Left lobe of liver (tissue), 2 donors: ENCODE measurements at regions not wholly inside any gene's neighbourhood (a gene's known extent, or its start where the extent isn't known, plus 50 kb on each side); places are given as distances from the start of the nearest gene placed in this dataset.

ENCODE experiments used
- ATAC-seq: fragments of 200-7000 bp; cut with Tn5 transposase; one replicate; pipeline ENCODE4 v1.9.1; 2020; ENCODE audit warnings: mild to moderate bottlenecking, moderate library complexity
- DNase-seq: peaks from one replicate; pipeline ENCODE4 v3.0.0-alpha.2; 2020; ENCODE audit warnings: low spot score
- donor health status: DM: no; HTN: no; CAD: no; lungs with moderate emphysema.
- donor health status: DM: no; HTN: yes; CAD: no.

DNA sequence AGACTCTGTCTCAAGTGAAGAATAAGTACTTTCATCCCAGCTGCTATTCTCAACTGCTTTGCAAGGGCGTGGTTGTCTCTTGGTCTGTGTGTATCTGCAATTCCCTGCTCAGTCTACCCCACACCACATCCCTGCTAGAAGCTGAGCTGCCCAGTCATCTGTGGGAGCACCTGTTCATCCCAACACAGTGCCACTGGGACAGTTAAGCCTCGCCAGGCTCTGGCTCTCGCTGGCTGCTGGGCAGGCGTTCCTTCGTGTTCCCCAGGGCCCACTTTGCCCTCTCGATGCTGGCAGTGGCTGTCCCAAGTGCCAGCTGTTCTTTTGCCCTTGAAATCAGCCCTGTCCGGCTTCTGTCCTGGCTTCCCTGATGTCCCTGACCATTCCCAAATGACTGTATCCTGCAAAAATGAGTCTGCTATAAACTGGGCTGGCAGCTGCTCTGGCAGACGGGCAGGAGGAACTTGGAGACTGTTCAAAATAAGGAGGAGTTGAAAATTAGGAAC lies 91.6 kb upstream of the KLHL25 start:
- ATAC-seq (no peak), DNase-seq (no peak)

DNA sequence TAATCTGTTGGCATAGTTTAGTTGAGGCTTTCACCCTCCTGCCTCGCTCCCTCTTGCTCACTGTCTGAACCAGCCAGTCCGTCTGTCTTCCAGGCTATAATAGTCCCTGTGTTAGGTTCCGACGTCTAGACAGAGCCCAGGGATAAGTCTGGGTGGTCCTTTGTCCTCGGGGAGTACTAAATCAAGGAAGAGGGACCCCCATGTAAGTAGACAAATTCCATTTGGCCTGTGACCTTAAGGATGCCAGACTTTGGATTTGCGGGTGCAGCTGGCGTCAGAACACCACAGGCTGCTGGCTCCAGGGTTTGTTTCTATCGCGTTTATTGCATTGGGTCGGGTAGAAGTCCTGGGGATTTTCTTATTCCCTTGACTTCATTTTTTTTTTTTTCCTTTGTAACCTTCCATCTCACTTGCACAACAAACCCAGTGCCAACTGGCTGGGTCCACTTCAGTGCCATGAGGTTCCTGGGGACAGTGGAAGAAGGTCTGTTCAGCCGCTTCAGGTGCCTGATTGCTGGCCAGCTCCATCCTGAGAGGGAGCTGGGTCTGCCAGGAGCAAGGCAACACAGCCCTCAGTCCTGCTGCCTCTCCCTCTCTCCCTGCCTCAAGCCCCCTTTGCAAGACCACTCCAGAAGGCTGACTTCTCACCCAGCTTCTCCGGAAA lies 95.4 kb upstream of the KLHL25 start:
- DNase-seq (no peak), ATAC-seq (no peak)

DNA sequence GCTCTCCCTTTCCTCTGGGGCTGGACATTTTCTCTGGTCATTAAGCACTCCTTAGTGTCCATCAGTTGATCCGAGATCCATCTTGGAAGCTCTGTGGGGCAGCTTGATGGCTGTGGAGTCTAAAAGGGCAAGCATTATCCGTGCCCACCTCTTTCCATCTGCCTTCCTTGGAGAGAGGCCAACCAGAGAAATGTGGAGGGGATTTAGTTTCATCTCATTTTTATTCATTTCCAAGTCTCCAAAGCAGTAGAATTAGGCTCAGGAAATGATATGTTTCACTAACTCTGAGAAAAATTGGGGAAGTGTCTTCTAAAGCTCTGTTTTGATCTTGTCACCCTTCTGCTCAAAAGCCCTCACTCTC lies 95.9 kb upstream of the KLHL25 start:
- DNase-seq (no peak), ATAC-seq (no peak)

DNA sequence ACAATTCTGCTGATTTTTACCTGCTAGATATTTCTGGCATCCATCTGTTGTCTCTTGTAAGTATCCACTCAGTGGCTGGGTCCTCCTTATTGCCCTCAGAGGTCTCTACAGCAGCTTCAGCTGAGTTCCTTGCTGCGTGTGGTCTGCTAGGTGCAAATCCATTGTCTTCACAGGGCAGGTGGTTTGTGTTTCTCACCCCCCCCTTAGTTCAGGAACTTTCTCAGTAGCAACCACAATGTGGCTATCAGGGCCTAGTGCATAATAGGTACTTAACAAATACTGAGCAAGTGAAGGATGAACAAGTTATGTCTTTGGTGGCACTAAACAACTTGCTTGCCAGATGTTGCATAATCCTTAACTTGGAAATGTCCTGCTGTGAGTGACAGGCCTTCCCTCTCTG lies 96.7 kb upstream of the KLHL25 start:
- no peak for DNase-seq
- ATAC-seq: no peak

DNA sequence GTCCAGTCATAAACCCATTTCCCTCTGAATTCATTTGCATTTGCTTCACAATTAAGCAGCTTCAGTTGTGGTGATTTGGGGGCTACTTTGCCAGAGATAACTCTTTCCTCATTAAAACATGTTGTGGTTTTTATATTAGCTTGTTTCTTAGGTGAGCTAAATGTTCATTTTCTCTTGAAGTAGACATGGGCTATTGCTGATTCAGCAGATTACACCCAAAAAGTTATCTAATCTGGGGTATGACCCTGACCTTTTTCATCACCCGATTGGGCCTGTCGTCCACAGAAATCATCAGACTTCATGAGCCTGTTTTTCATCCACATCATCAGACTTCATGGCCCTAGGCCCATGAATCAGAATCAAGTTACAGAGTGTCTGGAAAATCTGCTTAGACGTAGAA lies 97.5 kb upstream of the KLHL25 start:
- no peak for ATAC-seq

DNA sequence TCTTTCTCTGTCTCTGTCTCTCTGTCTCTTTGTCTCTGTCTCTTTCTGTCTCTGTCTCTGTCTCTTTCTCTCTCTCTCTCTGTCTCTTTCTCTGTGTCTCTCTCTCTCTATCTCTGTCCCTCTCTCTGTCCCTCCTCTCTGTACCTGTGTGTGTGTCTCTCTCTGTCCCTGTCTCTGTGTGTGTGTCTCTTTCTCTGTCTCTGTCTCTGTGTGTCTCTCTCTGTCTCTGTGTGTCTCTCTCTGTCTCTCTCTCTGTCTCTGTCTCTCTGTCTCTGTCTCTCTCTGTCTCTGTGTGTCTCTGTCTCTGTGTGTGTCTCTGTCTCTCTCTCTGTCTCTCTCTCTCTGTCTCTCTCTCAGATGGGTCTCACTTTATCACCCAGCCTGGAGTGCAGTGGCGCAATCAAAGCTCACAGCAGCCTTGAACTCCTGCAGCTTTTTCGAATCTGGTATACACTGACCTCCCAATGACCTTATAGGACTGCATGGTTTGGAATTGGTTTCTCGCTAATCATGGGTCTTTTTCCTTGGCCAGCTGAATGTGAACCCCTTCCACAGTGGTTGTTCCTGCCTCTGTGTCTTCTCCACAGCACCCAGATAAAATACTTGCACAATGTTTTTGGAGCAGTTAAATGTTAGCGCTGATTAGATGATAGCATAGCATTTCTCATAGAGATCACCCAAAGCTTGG lies 102.6 kb upstream of the KLHL25 start:
- DNase-seq (no peak), ATAC-seq (peak; percentile 42)

More for the DNA sequence above, 97.5 kb upstream of the KLHL25 start:
- DNase-seq: no peak

DNA sequence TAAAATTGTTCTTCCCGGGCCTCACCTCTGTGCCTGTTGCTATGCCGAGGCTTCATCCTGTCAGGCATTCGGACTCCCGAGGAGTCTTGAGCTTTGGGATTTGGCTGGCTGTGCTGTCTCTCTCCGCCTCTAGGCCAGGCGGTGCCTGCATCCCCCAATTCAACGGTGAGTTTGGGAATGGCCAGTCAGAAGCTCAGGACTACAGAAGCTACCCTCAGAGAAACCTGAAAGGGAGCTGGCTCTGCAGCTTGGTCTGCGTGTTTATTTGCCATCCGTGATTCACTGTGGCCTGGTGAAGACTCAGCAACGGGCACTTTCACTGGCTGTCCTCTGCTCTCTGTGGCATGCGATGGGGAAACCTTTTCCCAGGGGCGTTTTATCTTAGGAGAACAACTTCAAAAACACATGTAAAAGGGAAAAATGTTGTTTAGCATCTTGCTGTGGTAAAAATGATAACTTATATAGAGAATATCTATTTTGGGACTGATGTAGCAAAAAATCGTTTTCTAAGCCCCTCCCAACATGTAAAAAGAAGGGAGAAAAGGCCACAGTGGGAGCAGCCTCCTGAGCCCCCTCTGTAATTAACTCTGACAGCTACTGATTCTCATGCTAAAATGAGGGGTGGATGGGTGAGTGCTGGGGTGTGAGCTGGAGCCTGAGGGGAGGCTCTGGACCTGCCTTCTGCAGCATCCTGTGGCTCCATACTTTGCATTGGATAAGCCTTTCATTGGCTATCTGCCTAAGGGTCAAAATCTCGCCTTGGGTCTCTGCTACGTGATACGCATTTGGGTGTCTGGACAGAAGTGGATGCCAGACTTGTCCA lies 103.4 kb upstream of the KLHL25 start:
- ATAC-seq (no peak), DNase-seq (no peak)

DNA sequence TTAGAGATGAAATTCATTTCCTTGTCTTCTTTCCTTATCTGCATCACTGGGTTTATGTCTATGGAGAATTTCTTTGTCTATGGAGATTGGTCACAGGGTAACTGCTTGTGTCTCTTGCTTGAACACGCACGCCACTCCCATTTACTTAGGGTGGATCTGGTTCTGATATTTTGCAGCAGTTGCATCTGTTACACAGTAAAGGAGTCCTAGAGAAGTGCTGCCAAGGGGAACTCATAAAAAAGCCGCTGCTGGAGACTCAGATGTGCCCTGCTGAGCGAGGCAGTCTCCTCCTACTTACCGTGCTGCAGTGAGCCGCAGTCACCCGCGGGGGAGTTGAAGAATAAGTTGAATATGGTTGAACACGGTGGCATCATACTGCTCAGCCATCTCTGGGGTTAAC lies 105.2 kb upstream of the KLHL25 start:
- no peak for DNase-seq
- ATAC-seq: no peak

DNA sequence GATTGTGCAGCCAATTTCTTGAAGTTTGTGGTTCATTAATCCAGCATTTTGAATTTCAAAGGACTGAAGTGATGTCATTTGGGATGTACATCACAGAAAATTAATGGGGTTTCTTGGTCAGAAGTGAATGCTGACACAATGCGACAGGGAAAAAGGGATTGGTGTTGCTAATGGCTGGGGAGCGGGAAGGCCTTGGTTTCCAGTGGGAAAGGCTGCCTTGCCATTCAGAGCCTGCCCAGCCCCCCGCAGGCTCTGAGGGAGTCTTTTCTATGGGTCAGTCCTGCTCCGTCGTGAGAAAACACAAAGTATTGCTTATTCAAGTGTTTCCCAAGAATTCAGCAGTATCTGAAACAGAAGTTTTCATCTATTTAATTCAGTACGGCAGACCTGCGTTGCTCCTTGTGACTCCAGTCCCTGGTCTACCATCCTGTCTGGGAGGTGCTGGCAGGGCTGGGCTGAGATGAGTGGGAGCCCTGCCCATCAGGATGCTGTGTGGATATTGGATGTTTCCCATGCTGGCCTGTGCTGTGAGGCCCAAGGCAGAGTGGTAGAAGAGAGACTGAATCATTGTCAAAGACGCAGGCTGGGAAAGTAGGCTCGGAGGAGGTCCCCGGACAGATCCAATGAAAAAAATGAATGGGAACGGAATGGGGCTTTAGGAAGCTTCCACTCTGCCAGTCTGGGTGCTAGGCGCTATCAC lies 111.2 kb upstream of the KLHL25 start:
- DNase-seq (no peak), ATAC-seq (no peak)

DNA sequence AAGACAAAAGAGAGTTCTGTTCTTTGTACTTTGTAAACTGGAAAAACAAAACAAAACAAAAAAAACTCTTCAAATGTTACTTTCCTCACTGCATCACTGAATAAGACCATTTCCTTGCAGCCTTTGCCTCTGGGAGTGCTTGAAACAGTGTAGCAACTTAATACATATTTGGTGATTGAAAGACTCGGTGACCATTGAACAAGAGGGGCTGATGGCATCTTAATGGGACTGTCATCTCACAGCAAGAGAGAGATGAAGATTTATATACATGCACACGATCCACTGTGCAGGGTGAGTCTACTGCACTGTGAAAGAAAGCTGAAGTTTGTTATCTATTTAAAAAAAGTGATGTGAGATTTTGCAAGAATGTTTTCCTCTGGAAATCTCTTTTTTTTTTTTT lies 111.9 kb upstream of the KLHL25 start:
- ATAC-seq: no peak
- DNase-seq: no peak

DNA sequence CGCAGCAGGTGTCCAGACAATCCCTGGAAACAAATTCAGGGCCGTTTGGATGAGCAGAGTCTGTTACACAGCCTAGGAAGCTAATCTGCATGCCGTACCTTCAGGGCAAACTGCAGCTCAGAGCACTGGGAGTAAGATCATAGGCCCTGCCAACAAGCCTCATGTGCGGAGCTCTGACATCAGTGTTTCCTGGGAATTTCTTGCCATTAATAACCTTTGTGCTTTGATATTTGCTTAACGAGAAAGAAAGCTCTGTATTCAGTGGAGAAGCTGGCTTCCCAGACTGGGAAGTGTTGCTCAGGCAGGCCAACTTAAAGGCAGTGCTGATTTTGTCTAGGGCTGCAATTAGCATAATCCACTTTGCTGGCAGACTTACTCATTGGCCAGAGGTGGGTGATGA lies 116.1 kb upstream of the KLHL25 start:
- DNase-seq (no peak), ATAC-seq (peak; percentile 37)

DNA sequence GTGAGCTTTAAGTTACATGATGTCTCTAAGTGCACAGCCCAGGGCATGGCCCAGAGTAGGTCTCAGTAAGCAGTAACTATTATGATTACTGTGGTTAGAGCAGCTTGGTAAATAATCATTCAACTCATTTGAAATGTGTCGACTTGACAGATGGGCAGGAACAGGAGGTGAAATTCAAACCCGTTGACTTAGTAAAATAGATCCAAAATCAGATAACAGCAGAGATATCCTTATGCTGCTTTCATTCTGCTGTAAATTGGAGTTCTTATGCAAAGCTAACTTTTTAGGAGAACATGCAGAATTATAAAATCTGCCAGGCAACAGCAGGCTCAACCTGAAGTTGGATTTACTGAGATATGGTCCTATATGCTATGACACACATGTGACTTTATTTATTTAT lies 118.7 kb upstream of the KLHL25 start:
- no peak for DNase-seq

DNA sequence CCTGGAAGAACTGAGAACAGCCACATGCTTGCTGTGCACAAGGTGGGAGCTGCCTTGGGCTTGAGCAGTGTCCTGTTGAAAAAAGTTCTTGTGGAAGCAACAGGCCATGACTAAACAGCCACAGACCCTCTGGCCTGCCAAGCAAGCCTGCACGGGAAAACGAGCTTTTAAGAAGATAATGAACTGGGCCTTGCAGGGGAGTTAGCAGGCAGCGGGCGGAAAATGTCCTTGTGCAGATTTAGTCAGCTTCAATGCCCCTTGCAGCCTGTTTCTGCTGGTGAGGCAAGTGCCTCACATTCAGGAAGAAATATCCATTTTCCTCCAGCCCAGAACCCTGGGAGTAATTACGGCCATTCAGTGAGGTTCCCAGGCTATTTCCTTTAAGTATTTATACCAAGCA lies 126.2 kb upstream of the KLHL25 start:
- no peak for ATAC-seq
- DNase-seq: no peak

More for the DNA sequence above, 118.7 kb upstream of the KLHL25 start:
- ATAC-seq: no peak

DNA sequence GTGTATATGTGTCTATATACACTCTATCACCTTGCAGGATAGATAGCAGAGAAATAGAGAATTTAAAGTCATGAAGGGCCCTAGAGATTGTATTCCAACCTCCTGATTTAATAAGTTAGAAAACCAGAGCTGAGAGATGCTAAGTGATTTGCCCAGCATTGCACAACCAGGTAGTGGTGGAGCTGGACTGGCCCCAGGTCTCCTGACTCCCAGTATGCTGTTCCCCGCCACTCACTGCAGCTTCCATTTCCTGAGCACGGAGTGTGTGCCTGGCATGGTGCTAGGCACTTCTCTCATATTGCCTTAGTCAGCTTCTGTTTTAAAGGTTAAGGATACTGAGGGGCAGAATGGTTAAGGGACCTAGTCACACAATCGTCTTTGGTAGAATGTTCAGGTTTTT lies 129.4 kb upstream of the KLHL25 start:
- no peak for ATAC-seq

DNA sequence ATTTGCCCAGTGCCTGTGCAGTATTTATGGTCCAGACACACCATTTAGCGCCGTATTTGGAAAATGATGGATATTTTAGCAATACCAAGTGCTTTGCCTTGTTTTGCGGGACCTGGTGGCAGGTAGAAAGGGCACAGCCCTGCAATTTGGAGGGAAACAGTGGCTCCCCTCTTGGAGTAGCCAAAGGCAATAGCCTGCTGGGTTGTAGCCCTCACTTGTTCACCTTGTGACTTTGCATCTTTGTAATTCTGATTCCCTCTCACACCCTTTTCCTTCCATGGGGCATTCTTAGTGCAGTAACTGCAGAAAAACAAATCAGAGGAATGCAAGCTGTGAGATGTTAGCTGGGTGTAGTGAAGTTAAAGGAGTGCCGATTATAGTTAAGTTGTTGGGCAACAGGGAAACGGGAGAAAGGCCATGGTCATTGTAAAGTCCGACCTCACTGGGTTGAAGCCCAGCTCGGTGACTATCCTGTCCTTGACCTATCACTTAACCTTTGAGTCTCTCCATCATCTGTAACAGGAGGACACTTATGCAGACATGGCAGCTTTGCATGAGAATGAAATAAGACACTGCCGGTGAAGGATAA lies 131.0 kb upstream of the KLHL25 start:
- DNase-seq: no peak
- no peak for ATAC-seq

More for the DNA sequence above, 129.4 kb upstream of the KLHL25 start:
- no peak for DNase-seq

DNA sequence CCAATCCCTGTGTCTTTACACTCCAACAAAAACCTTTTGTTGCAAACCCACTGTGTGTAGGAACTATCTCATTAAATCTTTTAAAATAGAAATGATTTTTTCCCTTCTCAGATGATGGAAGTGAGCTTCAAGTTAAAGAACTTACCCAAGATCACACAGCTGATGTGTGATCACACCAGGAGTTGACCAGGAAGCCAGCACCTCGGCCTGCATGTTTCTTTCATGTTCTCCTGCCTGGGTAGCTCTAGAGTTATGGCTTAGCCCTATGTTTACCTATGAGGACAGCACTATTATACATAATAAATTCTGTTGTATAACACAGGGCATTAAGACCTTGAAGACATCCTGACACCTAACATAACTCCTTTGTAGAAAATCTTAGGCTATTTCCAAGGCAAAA lies 132.1 kb upstream of the KLHL25 start:
- DNase-seq (no peak), ATAC-seq (no peak)

DNA sequence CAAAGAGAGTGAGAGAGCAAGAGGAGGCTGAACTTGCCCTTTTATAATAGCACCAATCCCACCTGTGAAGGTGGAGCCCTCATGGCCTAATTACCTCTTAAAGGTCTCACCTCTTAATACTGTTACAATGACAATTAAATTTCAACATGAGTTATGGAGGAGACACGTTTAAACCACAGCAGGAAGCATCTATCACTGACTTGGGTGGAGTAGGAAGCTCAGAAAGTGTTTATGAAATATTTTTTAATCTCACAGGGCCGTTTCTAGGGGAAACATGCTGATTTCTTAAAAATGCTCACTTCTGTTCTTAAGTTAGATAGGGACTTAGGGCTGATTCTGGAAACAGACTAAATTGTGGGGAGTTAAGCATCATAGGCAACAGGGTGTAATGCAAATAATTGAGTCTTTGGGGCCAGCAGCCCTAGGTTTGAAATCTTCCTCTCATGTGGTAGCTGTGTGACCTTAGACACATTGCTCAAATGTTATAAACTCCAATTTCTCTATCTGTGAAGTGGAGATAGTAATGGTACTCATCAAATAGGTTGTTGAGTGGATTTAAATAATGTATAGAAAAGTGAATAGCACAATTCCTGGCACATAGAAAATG lies 133.3 kb upstream of the KLHL25 start:
- ATAC-seq (no peak), DNase-seq (no peak)

DNA sequence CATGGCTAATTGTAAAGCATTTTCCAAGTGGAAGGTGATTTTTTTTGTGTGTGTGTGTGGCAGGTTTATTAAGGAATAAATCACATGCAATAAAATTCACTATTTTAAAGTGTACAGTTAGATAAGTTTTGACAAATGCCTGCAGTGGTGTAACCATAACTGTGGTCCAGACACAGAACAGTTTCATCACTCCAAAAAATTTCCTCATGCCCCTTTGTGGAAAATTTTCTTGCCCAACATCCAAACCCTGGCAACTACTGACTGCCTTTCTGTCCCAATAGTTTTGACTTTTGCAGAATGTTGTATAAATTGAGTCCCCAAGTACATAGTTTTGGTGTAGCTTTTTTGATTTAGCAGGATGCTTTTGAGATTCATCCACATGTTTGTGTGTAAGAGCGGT lies 135.1 kb upstream of the KLHL25 start:
- DNase-seq (no peak), ATAC-seq (no peak)

DNA sequence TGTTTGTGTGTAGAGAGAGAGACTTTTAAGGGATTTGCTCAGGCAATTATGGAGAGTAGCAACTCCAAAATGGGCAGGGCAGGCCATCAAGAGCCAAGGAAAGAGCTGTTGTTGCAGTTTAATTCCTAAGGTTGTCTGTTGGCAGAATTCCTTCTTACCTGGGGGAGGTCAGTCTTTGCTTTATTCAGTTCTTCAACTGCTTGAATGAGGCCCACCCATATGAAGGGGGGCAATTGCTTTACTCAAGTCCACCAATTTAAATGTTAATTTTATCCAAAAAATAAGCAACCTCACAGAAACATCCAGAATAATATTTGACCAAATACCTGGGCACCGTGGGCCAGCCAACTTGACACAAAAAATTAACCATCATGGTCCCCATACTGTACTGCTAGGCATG lies 137.7 kb upstream of the KLHL25 start:
- ATAC-seq: no peak
- DNase-seq: no peak

DNA sequence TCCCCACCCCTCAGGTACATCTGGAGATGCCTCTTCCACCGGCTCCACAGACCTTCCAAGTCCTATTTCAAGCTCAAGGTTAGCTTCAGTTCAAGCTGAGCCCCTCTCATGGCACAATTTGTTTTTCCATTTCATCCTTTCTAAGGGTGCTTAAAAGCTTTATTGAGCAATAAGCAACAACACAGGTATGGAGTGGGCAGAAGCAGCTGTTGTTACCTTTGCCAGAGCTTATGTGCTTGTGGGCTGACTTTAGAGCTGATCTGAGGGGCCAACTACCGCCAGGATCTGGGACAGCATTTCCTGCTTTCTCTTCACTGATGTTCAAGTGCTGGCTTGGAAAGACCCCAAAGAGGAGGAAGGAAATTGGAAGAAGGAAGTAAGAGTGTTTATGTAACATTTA lies 140.0 kb upstream of the KLHL25 start:
- ATAC-seq: no peak

DNA sequence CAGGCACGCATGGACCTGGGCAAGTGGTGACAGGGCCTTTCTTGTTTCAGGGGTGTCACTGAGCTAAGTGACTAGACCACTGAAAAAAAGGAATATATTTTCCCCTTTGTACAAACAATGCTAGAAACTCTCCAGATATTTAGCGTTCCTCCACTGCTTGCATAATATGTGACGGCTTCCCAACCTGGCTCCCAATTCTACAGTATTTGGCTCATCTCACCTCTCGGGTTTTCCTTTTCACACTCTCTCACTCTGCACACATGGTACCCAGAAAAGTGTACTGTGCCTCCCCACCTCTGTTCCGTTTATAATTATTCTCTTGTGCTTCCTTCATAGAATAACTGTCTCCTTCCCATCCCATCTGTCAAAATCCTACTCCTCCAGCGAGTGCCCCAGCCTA lies 140.5 kb upstream of the KLHL25 start:
- DNase-seq (no peak), ATAC-seq (no peak)

More for the DNA sequence above, 140.0 kb upstream of the KLHL25 start:
- no peak for DNase-seq
